ENCODE measurements at regions not wholly inside any gene's neighbourhood (a gene's known extent, or its start where the extent isn't known, plus 50 kb on each side); places are given as distances from the start of the nearest gene placed in this dataset.

GRCh38 chr2:221895366-221896121 is 323.4 kb upstream of the EPHA4 start:
- dilution Hi-C loops (cut with HindIII; ENCODE audit: low sequenced_read_pairs, unreplicated experiment) = no loop called here
- no peak overlapping the region for H3K23ac ChIP-seq (ENCODE audit: low read depth, low read length)
- 40% methylated on average over 1 of the region's 10 CpGs; no CpG with 5 or more reads in 1 of the 2 experiments for WGBS, 2 experiments (ENCODE audit: extremely low coverage in 2 of 2, insufficient read length in 1 of 2)
- POLR2A ChIA-PET (ENCODE audit: unreplicated experiment) = no interaction called here
- no TSS peak for BruUV-seq (replicated peaks)
- H3K36me3 ChIP-seq (ENCODE audit: control insufficient read depth, insufficient read depth, low read length) = no peaks in the 10 kb centered on the region
- CTCF ChIA-PET = no interaction called here
- H3K18ac ChIP-seq (ENCODE audit: low read depth, low read length) = no peak overlapping the region
- no peak overlapping the region for H3K27ac ChIP-seq (ENCODE audit: insufficient read depth, low read length)
- no peak overlapping the region for H2AFZ ChIP-seq (replicated peaks; ENCODE audit: low read length, poor library complexity)
- no peaks in the 10 kb centered on the region; the same call in 1 of the 2 replicates for H3K4me1 ChIP-seq (ENCODE audit: control insufficient read depth, insufficient read depth, low read length)
- intact Hi-C loops (cut with micrococcal nuclease) = no loop called here
- no peak overlapping the region for H4K5ac ChIP-seq (ENCODE audit: low read depth, low read length)
- H3K4me3 ChIP-seq (ENCODE audit: insufficient read depth, low read depth, low read length) = no peak overlapping the region
- no peaks in the 10 kb centered on the region for H4K20me1 ChIP-seq (ENCODE audit: insufficient read depth, low read length)
- H3K9me3 ChIP-seq (ENCODE audit: control insufficient read depth, insufficient read depth, low read length) = 0 out of 2 replicates have a peak, but pooled peaks cover 2% of the 10 kb centered on the region
- no peak for TF ChIP-seq MXI1 (IDR thresholded peaks at IDR 0.05; ENCODE audit: borderline replicate concordance, low read depth, low read length)
- TF ChIP-seq ELK1 (IDR thresholded peaks at IDR 0.05; ENCODE audit: borderline replicate concordance, low read depth, low read length) = no peak
- no peak for TF ChIP-seq NFE2L2 (IDR thresholded peaks at IDR 0.05; ENCODE audit: low read depth, low read length)
- TF ChIP-seq CHD1 (IDR thresholded peaks at IDR 0.05; ENCODE audit: low read depth, low read length) = no peak
- TF ChIP-seq SMC3 (IDR thresholded peaks at IDR 0.05; ENCODE audit: low read depth, low read length) = no peak
- H3K4ac ChIP-seq (ENCODE audit: low read depth, low read length) = no peak overlapping the region
- H2BK15ac ChIP-seq (ENCODE audit: low read depth, low read length) = no peak overlapping the region
- peak; percentile 4 for DNase-seq
- H4K8ac ChIP-seq (ENCODE audit: low read depth in 2 of 2, low read length in 2 of 2) = no peak overlapping the region
- no peak overlapping the region for H3K9ac ChIP-seq (ENCODE audit: low read depth, low read length)
- H3K4me2 ChIP-seq (ENCODE audit: low read depth, low read length) = no peak overlapping the region
- no peak overlapping the region for H3K56ac ChIP-seq (ENCODE audit: extremely low read depth, insufficient read depth, low read length)
- H4K91ac ChIP-seq (ENCODE audit: insufficient read depth, low read depth, low read length) = no peak overlapping the region
- no peak overlapping the region for H2BK5ac ChIP-seq (ENCODE audit: low read depth, low read length, poor library complexity, severe bottlenecking)
- no peaks in the 10 kb centered on the region for H3K27me3 ChIP-seq (ENCODE audit: control insufficient read depth, insufficient read depth, low read length)
- in situ Hi-C loops (cut with MboI; ENCODE audit: low sequenced_read_pairs) = no loop called here
- H2AK9ac ChIP-seq (replicated peaks; ENCODE audit: low read depth, low read length, poor library complexity) = no peak overlapping the region
- no peak overlapping the region for H3K14ac ChIP-seq (replicated peaks; ENCODE audit: low read depth, low read length)
- no peak overlapping the region for H2BK20ac ChIP-seq (ENCODE audit: low read depth, low read length)
- ATAC-seq (ENCODE audit: low read depth) = no peak
- H3K79me1 ChIP-seq (ENCODE audit: low read depth in 1 of 2, low read length in 2 of 2) = no peaks in the 10 kb centered on the region
- no peak overlapping the region for H2BK120ac ChIP-seq (ENCODE audit: low read depth, low read length)
- H3K9me1 ChIP-seq (ENCODE audit: insufficient read depth, low read length) = no peaks in the 10 kb centered on the region
- H2AK5ac ChIP-seq (ENCODE audit: low read depth, low read length) = no peak overlapping the region
